PC-3 (cell line): ENCODE measurements at regions not wholly inside any gene's neighbourhood (a gene's known extent, or its start where the extent isn't known, plus 50 kb on each side); places are given as distances from the start of the nearest gene placed in this dataset.
A peak's percentile ranks its signal among the peaks of the same experiment; 100 is the strongest.
"Not testable (repeated sequence)": the region's sequence is repeated elsewhere in the genome, so short reads cannot be mapped to it uniquely, and the experiment has no call there.

Source experiments
- CTCF ChIP-seq: fragments of 300-600 bp; sonication (generic); conservative IDR thresholded peaks from 2 replicates; pipeline ENCODE4 v1.5.1; 2017; ENCODE audit warnings: antibody characterized with exemption, low read depth, mild to moderate bottlenecking, low read length
- EZH2 ChIP-seq: fragments of 300-600 bp; sonication (generic); IDR thresholded peaks from one replicate; pipeline ENCODE4 v1.6.1; 2017; ENCODE audit warnings: antibody characterized with exemption, mild to moderate bottlenecking, low read length; ENCODE audit not compliant: unreplicated experiment
- EZH2phosphoT487 ChIP-seq: fragments of 300-600 bp; sonication (generic); IDR thresholded peaks from 2 replicates; pipeline ENCODE4 v1.6.1; 2018; ENCODE audit warnings: mild to moderate bottlenecking, antibody characterized with exemption, low read length, borderline replicate concordance

GRCh38 chr12:9468998-9469397, 138.7 kb downstream of the KLRB1 start:
- 0 out of 2 replicates have a peak, but pooled peaks have one; percentile 20 for TF ChIP-seq CTCF
- TF ChIP-seq EZH2, EZH2phosphoT487: not testable (repeated sequence)
